ENCODE measurements at regions not wholly inside any gene's neighbourhood (a gene's known extent, or its start where the extent isn't known, plus 50 kb on each side); places are given as distances from the start of the nearest gene placed in this dataset.

DNA sequence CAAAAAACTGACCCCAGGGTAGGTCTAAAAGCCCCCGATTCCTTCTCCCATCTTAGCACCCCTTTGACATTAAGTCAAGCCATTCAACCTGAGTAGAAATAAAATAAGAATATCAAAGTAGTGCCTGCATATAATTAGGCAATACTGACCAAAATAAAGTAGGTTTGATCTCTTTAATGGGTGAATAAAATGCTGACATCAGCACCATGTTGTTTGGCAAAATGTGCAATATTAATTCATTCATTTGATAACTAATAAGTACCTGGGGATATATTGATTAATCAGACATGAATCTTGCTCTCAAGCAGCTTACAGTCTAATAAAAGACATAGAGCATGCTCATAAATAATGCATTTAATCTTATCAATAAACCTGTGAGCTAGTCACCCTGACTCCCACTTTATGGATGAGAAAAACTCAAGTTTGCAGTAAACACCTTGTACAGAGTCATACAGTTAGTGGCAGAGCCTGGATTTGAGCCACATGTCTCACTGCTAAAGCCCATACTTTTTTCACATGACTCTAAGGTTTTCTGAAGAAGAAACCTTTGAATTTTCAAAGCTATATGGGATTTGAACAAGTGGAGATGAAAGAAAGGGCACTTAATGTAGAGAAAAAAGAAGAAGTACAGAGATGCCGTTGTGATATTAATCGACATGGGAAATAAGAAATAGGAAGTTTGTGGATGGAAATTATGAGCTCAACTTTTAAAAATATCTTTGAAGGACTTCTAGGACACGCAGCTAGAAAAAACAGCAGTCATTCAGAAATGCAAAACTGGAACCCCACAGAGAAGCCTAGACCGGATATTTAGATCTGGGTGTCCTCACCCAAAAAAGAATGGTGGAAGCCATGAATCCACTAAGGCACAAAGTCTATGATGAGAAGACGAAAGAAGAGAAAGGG is 183.9 kb downstream of the TOMM20 start:
- TF ChIP-seq, protein P1, sequence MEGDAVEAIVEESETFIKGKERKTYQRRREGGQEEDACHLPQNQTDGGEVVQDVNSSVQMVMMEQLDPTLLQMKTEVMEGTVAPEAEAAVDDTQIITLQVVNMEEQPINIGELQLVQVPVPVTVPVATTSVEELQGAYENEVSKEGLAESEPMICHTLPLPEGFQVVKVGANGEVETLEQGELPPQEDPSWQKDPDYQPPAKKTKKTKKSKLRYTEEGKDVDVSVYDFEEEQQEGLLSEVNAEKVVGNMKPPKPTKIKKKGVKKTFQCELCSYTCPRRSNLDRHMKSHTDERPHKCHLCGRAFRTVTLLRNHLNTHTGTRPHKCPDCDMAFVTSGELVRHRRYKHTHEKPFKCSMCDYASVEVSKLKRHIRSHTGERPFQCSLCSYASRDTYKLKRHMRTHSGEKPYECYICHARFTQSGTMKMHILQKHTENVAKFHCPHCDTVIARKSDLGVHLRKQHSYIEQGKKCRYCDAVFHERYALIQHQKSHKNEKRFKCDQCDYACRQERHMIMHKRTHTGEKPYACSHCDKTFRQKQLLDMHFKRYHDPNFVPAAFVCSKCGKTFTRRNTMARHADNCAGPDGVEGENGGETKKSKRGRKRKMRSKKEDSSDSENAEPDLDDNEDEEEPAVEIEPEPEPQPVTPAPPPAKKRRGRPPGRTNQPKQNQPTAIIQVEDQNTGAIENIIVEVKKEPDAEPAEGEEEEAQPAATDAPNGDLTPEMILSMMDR (IDR thresholded peaks at IDR 0.05): no peak
- no peak for TF ChIP-seq POLR2A (IDR thresholded peaks at IDR 0.05)
- TF ChIP-seq POLR2AphosphoS5 (IDR thresholded peaks at IDR 0.05): no peak
